Activated CD4-positive, alpha-beta T cell treated with anti-CD3 and anti-CD28 coated beads, Interleukin-2, amount 50 U/mL, for 16 hours (primary cell): ENCODE measurements at regions not wholly inside any gene's neighbourhood (a gene's known extent, or its start where the extent isn't known, plus 50 kb on each side); places are given as distances from the start of the nearest gene placed in this dataset.

ENCODE experiments used
- DNase-seq: peaks from one replicate; pipeline ENCODE4 v3.0.0-alpha.2; 2020

GRCh38 chr11:111137846-111138245 is 107.7 kb upstream of the POU2AF2 start:
- no peak for DNase-seq

GRCh38 chr11:111135778-111136570 is 109.6 kb upstream of the POU2AF2 start:
- DNase-seq = no peak

GRCh38 chr11:111135101-111135500 is 110.4 kb upstream of the POU2AF2 start:
- no peak for DNase-seq

GRCh38 chr11:111128076-111128870 is 117.3 kb upstream of the POU2AF2 start:
- DNase-seq = no peak

- DNase-seq = no peak
Measured at GRCh38 chr11:111124724-111125123, 120.8 kb upstream of the POU2AF2 start.

GRCh38 chr11:111123463-111124398 is 121.8 kb upstream of the POU2AF2 start:
- DNase-seq = no peak

GRCh38 chr11:111120696-111121302 is 124.7 kb upstream of the POU2AF2 start:
- no peak for DNase-seq

- no peak for DNase-seq
Measured at GRCh38 chr11:111120161-111120560, 125.4 kb upstream of the POU2AF2 start.

- DNase-seq = no peak
Measured at GRCh38 chr11:111119751-111120150, 125.8 kb upstream of the POU2AF2 start.

- DNase-seq = no peak
Measured at GRCh38 chr11:111115890-111116289, 129.6 kb upstream of the POU2AF2 start.

GRCh38 chr11:111114091-111114490 is 131.4 kb upstream of the POU2AF2 start:
- DNase-seq = peak; percentile 3

- DNase-seq = no peak
Measured at GRCh38 chr11:111112614-111113013, 132.9 kb upstream of the POU2AF2 start.

GRCh38 chr11:111107501-111107900 is 138.0 kb upstream of the POU2AF2 start:
- DNase-seq = no peak

- no peak for DNase-seq
Measured at GRCh38 chr11:111106641-111107040, 138.9 kb upstream of the POU2AF2 start.

GRCh38 chr11:111105566-111105965 is 140.0 kb upstream of the POU2AF2 start:
- no peak for DNase-seq

GRCh38 chr11:111104185-111104584 is 141.3 kb upstream of the POU2AF2 start:
- DNase-seq = no peak

- DNase-seq = no peak
Measured at GRCh38 chr11:111101881-111102280, 143.6 kb upstream of the POU2AF2 start.

- no peak for DNase-seq
Measured at GRCh38 chr11:111099028-111099713, 146.4 kb upstream of the POU2AF2 start.

GRCh38 chr11:111098091-111098490 is 147.4 kb upstream of the POU2AF2 start:
- no peak for DNase-seq

- DNase-seq = no peak
Measured at GRCh38 chr11:111097191-111097590, 148.3 kb upstream of the POU2AF2 start.

- DNase-seq = no peak
Measured at GRCh38 chr11:111095327-111095726, 150.2 kb upstream of the POU2AF2 start.

GRCh38 chr11:111093061-111093460 is 152.5 kb upstream of the POU2AF2 start:
- no peak for DNase-seq
